MG63 (cell line): ENCODE measurements at regions not wholly inside any gene's neighbourhood (a gene's known extent, or its start where the extent isn't known, plus 50 kb on each side); places are given as distances from the start of the nearest gene placed in this dataset.
"Not testable (repeated sequence)": the region's sequence is repeated elsewhere in the genome, so short reads cannot be mapped to it uniquely, and the experiment has no call there.

Source experiments
- DNase-seq: peaks from one replicate; pipeline ENCODE4 v3.0.0-alpha.2; 2020
- H3K27me3 ChIP-seq: fragments of 250-450 bp; sonication (Bioruptor Pico); 2 replicates; pipeline ENCODE4 v1.5.1; 2020; ENCODE audit warnings: mild to moderate bottlenecking, moderate library complexity
- H3K36me3 ChIP-seq: fragments of 250-450 bp; sonication (Bioruptor Pico); 2 replicates; pipeline ENCODE4 v1.5.1; 2020; ENCODE audit warnings: mild to moderate bottlenecking, moderate library complexity
- H3K4me3 ChIP-seq: fragments of 250-450 bp; sonication (Bioruptor Pico); 2 replicates; pipeline ENCODE4 v1.5.1; 2020; ENCODE audit warnings: mild to moderate bottlenecking, moderate library complexity
- H3K9me3 ChIP-seq: fragments of 250-450 bp; sonication (Bioruptor Pico); 2 replicates; pipeline ENCODE4 v1.5.1; 2020; ENCODE audit warnings: mild to moderate bottlenecking, moderate library complexity

DNA sequence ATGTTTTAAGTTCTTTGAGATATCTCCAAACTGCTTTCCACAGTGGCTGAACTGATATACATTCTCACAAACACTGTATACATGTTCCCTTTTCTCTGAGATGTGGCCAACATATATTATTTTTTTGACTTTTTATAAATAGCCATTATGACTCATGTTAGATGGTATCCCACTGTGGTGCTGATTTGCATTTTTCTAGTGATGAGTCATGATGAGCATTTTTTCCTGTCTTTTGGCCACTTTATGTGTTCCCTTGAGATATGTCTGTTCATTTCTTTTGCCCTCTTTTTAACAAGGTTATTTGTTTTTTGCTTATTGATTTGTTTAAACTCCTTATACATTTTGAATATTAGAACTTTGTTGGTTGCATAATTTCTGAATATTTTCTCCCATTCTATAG, 1055.1 kb downstream of the NXPH1 start:
- no peak for DNase-seq
- Histone ChIP-seq H3K4me3 (no peak overlapping the region), H3K27me3 (no peaks in the 10 kb centered on the region), H3K36me3 (no peaks in the 10 kb centered on the region), H3K9me3 (peaks cover 2% of the 10 kb centered on the region; the same call in 1 of the 2 replicates)

DNA sequence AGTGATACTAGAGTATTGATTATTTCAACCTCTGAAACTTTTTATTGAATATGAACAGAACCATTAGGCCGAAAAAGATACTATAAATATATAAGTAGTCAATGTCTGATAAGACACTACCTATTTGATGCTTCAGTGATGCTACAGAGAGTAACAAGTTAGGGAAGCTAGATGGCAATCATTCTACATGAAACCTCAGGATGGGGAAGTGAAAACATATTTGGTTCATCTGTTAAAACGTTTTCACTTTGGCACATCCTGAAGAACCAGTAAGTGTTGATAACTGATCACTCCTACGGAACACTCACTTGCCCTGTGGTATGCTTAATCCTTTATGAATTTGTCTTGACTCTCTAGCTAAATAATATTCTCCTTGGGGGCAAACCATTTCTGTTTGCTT, 1064.9 kb downstream of the NXPH1 start:
- no peak for DNase-seq
- Histone ChIP-seq H3K4me3 (no peak overlapping the region), H3K9me3 (no peaks in the 10 kb centered on the region), H3K27me3 (no peaks in the 10 kb centered on the region), H3K36me3 (no peaks in the 10 kb centered on the region)

DNA sequence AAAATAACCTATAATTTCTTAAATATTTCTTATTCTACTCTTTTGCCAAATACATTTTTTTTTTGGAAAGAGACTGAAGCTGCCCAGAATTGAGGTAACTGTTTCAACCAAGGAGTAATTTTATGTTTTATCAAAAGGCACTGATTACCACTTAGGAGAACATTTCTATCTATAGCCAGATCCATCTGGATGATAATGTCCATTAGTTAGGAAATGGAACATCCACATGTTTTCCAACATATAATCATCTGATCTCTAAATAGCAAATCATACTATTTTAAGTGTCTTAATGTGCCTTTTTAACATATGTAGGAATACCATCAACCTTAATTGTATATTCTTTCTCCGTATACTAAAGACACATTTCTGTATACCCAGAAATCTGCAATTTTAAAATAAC, 1068.9 kb downstream of the NXPH1 start:
- Histone ChIP-seq H3K4me3 (no peak overlapping the region), H3K36me3 (no peaks in the 10 kb centered on the region), H3K9me3 (no peaks in the 10 kb centered on the region), H3K27me3 (no peaks in the 10 kb centered on the region; the same call in 1 of the 2 replicates)
- DNase-seq: no peak

DNA sequence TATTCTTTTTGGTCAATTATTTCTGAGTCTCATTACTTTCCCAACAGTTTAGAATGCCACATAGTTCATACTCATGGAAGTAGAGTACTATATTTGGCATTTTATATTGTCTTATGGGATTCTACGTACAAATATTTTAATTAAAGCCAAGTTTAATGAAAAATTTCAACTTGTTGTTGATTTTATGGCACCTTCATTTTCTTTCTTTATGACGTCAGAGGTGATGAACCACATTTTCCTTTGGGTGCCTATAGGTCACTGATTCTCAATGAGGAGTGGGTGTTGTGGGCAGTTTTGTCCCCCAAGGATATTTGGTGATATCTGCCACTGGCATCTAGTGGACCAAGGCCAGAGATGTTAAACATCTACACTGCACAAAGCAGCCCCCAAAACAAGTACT, 1071.3 kb downstream of the NXPH1 start:
- no peaks in the 10 kb centered on the region for H3K36me3 ChIP-seq
- no peak overlapping the region for H3K4me3 ChIP-seq
- no peaks in the 10 kb centered on the region for H3K9me3 ChIP-seq
- no peaks in the 10 kb centered on the region; the same call in 1 of the 2 replicates for H3K27me3 ChIP-seq
- DNase-seq: no peak

DNA sequence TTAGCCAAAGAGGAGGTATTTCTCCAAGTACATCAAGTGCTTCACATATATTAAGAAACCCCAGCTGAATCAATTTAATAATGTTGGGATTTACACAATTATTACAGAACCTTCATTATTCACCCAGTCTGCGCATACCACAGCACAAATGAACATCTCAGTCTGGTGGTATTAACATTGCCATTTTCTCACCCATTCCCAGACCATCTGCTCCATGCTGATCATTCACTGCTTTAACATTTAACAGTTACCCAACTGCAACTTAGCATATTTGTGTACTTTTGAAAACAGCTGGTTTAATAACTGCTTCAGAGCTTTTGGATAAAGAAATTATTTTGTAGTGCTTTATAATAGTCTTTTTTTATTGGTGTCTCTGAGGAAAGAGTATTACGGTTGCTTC, 1072.1 kb downstream of the NXPH1 start:
- no peaks in the 10 kb centered on the region; the same call in 1 of the 2 replicates for H3K27me3 ChIP-seq
- no peak overlapping the region for H3K4me3 ChIP-seq
- no peaks in the 10 kb centered on the region for H3K36me3 ChIP-seq
- DNase-seq: no peak
- no peaks in the 10 kb centered on the region for H3K9me3 ChIP-seq

DNA sequence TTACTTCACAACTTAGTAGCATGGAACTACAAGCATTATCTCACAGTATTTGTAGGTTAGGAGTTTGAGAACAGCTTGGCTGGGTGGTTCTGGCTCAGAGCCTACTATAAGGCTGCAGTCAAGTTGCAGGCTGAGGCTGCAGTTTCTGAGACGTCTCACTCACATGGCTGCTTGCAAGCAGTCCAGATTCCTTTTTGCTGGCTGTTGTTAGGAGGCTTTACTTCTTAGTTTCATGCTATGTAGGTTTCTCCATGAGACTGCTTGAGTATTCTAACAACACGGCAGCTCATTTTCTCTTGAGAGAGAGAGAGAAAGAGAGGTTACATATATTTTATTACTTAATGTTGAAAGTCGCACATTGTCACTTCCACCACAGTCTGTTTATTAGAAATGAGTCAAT, 1073.9 kb downstream of the NXPH1 start:
- H3K27me3 ChIP-seq: no peaks in the 10 kb centered on the region; the same call in 1 of the 2 replicates
- no peaks in the 10 kb centered on the region for H3K36me3 ChIP-seq
- DNase-seq: no peak
- H3K4me3 ChIP-seq: no peak overlapping the region
- no peaks in the 10 kb centered on the region for H3K9me3 ChIP-seq

DNA sequence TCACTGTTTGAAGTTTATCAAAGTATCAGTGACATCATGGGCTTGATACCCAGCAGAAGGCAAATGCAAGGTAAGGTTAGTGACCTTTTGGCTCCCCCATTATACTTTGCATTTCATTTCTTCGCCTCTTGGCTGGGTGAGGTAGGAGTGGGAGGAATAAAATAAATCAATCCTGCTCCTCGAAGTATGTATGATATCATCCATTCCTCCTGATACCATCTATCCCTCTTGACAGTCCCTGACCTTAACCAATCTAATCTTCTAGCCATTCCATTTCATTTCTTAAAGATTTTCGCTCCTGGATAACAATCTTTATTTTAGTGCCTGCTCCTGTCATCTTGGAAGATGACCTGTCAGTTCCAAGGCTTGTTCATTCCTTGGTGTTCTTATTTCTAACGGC, 1083.3 kb downstream of the NXPH1 start:
- H3K4me3 ChIP-seq: no peak overlapping the region
- no peaks in the 10 kb centered on the region for H3K36me3 ChIP-seq
- no peaks in the 10 kb centered on the region for H3K27me3 ChIP-seq
- H3K9me3 ChIP-seq: no peaks in the 10 kb centered on the region
- no peak for DNase-seq

DNA sequence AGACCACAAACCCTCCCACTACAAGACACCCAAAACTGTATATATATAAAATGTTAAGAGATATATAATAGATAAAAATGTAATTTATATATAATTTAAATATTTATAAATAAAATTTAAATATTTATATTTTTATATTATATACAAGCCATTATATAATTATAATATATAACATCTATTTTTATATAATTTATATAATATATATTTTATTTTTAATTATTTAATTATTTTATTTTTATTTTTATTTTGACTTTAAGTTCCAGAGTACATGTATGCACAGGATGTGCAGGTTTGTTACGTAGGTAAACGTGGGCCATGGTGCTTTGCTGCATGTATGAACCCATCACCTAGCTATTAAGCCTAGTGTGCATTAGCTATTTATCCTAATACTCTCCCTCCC, 1090.2 kb downstream of the NXPH1 start:
- Histone ChIP-seq H3K9me3 (no peaks in the 10 kb centered on the region), H3K36me3 (no peaks in the 10 kb centered on the region), H3K4me3 (no peak overlapping the region), H3K27me3 (no peaks in the 10 kb centered on the region)
- no peak for DNase-seq

DNA sequence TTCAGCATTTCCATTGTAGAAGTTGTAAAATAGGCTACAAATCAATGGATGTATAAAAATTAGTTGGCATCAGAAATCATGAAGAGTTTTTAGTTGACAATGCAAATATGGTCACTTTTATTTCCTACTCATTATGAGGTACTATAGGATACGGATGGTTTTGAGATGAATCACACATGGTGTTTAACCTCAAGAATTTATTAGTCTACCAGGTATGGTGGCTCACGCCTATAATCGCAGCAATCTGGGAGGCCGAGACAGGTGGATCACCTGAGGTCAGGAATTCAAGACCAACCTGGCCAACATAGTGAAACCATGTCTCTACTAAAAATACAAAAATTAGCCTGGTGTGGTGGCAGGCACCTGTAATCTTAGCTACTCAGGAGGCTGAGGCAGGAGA, 1119.0 kb downstream of the NXPH1 start:
- not testable (repeated sequence) for DNase-seq, H3K27me3 ChIP-seq, H3K36me3 ChIP-seq, H3K9me3 ChIP-seq, H3K4me3 ChIP-seq

DNA sequence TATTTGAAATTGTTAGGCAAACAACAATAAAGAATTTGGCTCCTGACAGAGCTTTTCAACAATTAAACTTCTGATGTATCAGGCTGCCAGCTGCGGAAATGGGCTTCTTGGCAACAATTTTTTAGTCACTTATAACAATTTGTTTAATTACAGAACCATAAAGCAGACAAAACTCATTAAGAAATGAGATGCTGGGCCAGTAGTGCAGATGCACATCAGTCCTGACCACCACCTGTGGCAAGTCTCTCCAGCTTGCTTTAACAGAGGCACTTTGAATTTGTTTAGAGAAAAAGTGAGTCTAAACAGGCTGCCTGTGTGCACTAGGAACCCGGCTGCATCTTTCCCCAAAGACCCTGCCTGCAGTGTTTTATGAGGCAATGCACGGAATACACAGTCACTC, 1124.4 kb downstream of the NXPH1 start:
- Histone ChIP-seq H3K9me3 (no peaks in the 10 kb centered on the region), H3K4me3 (no peak overlapping the region), H3K27me3 (no peaks in the 10 kb centered on the region), H3K36me3 (no peaks in the 10 kb centered on the region)
- DNase-seq: no peak

DNA sequence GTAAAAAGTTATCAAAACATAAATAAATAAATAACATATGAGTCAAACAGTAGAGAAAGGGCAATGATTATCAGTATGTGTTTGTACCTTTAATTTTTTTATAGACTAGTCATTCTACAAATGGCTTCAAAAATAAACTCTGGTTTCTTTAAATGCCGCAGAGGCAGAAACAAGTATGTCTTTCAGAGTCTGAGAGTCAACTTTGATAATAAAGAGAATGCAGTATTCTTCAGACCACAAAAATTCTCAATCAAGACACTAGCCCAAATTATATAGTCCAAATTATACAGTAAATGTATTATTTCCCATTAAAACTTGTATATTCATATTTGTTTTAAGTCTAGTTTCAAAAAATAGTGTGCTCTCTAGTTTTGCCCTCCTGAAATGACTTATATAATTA, 1142.3 kb downstream of the NXPH1 start:
- H3K4me3 ChIP-seq: no peak overlapping the region
- no peak for DNase-seq
- H3K36me3 ChIP-seq: no peaks in the 10 kb centered on the region
- no peaks in the 10 kb centered on the region for H3K27me3 ChIP-seq
- no peaks in the 10 kb centered on the region for H3K9me3 ChIP-seq

DNA sequence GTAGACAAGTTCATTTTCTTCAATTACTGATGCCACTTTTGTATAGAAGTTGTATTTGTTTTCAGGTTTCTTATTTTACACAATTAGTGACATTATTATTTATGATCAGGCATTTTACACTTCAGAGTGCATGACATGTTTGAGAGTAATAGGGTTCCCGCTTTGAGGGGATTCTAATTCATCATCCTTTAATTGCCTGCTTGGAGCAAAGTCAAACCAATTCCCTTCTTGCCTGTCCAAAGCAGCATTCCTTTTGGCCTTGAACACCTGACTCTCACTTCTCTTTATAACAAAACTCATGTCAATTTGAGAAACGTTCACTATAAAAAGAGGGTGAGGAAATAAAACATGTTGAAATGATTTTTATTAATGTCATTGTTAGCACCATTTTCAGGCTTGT, 1149.4 kb downstream of the NXPH1 start:
- H3K4me3 ChIP-seq: no peak overlapping the region
- no peaks in the 10 kb centered on the region for H3K36me3 ChIP-seq
- H3K9me3 ChIP-seq: no peaks in the 10 kb centered on the region
- DNase-seq: no peak
- no peaks in the 10 kb centered on the region for H3K27me3 ChIP-seq

DNA sequence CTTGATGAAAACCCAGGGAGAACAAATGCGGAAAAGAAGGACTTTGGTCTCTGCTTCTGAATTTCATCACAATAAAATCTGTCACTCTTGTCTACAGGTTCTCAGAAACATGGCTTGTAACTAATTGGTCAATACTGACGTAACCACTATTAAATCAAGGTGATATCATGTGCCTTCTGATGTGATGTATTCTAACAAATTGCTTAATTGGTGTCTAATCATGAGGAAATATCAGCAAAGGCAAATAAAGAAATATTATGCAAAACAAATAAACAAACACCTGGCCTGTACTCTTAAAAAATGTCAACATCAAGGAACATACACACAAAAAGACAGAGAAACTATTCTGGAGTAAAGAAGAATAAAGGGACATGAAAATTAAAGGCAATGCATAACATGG, 1165.0 kb downstream of the NXPH1 start:
- H3K27me3 ChIP-seq: no peaks in the 10 kb centered on the region
- H3K4me3 ChIP-seq: no peak overlapping the region
- H3K9me3 ChIP-seq: no peaks in the 10 kb centered on the region
- DNase-seq: no peak
- no peaks in the 10 kb centered on the region for H3K36me3 ChIP-seq

DNA sequence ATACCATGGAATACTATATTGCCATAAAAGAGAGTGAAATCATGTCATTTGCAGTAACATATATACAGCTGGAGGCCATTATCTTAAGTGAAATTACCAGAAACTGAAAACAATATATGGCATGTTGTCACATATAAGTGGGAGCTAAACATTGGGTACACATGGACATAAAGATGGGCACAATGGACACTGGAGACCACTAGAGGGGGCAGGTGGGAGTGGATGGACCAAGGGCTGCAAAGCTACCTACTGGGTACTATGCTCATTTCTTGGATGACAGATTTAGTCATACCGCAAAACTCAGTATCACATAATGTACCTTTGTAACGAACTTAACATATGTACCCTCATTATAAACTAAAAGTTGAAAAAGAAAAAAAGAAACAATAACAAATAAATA, 1167.6 kb downstream of the NXPH1 start:
- H3K36me3 ChIP-seq: no peaks in the 10 kb centered on the region
- no peaks in the 10 kb centered on the region for H3K27me3 ChIP-seq
- no peak overlapping the region for H3K4me3 ChIP-seq
- H3K9me3 ChIP-seq: no peaks in the 10 kb centered on the region
- no peak for DNase-seq

DNA sequence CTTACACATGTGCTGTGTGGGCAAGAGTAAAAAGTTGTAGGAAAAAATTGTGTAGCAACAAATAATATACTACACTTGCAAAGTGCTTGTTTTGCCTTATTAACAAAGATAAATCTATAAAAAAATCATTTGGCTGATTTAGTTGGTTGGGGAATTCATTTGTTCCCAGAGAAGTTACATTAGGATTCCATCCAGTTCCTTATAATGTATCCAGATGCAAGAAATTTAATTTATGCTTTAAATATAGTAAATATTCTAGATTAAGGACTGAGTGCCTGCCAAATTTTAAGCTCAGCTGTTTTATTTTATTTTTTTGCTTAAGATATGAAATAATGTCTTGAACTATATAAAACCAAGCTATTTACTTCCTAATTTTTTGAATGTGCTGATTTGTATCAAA, 1169.9 kb downstream of the NXPH1 start:
- Histone ChIP-seq H3K36me3 (no peaks in the 10 kb centered on the region), H3K9me3 (no peaks in the 10 kb centered on the region), H3K27me3 (no peaks in the 10 kb centered on the region), H3K4me3 (no peak overlapping the region)
- no peak for DNase-seq

DNA sequence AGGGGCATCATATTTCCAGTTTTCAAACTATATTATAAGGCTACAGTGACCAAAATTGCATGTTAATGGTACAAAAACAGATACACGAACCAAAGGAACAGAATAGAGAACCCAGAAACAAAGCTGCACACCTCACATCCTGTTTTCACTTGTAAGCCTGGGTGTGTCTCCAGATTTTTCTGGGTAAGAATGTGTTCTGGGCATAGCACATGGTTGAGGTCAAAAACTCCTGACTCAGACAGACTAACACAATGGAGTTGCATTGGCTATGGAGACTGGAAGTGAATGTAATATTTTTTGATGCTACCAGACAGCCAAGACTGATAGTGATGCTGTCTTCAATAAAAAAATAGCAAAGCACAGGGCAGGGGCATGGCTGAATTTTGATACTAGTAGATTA, 1175.2 kb downstream of the NXPH1 start:
- H3K27me3 ChIP-seq: no peaks in the 10 kb centered on the region
- no peak for DNase-seq
- H3K36me3 ChIP-seq: no peaks in the 10 kb centered on the region
- no peak overlapping the region for H3K4me3 ChIP-seq
- H3K9me3 ChIP-seq: no peaks in the 10 kb centered on the region

DNA sequence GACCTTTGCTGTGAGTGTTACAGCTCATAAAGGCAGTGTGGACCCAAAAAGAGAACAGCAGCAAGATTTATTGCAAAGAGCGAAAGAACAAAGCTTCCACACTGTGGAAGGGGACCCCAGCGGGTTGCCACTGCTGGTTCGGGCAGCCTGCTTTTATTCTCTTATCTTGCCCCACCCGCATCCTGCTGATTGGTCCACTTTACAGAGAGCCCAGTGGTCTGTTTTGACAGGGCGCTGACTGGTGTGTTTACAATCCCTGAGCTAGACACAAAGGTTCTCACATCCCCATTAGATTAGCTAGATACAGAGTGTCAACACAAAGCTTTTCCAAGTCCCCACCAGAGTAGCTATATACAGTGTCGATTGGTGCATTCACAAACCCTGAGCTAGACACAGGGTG, 1187.5 kb downstream of the NXPH1 start:
- not testable (repeated sequence) for H3K4me3 ChIP-seq, DNase-seq, H3K36me3 ChIP-seq, H3K27me3 ChIP-seq, H3K9me3 ChIP-seq

DNA sequence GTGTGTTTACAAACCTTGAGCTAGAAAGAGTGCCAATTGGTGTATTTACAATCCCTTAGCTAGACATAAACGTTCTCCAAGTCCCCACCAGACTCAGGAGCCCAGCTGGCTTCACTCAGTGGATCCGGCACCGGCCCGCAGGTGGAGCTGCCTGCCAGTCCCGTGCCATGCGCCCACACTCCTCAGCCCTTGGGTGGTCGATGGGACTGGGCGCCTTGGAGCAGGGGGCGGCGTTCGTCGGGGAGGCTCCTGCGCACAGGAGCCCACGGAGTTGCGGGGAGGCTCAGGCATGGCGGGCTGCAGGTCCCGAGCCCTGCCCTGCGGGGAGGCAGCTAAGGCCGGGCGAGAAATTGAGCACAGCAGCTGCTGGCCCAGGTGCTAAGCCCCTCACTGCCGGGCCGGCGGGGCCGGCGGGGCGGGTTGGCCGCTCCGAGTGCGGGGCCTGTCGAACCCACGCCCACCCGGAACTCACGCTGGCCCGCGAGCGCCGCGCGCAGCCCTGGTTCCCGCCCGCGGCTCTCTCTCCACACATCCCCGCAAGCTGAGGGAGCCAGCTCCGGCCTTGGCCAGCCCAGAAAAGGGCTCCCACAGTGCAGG, 1188.0 kb downstream of the NXPH1 start:
- H3K9me3 ChIP-seq, H3K27me3 ChIP-seq, H3K36me3 ChIP-seq, H3K4me3 ChIP-seq, DNase-seq: not testable (repeated sequence)

DNA sequence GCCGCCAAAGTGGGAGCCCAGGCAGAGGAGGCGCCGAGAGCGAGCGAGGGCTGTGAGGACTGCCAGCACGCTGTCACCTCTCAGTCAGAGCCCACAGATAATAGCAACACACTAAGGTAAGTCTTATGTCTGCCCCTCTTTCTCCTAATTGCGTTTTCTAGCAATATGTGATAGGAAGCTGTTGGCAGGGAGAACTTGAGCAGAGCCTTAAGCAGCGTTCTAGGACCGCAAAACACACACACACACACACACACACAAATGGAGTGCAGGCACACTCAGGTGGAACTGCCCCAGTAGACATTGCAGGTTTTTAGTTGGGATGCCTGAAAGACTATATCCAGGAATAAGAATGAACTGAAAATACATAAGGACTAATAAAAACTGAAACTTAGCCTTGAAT, 1188.5 kb downstream of the NXPH1 start:
- DNase-seq: no peak

More for the DNA sequence above, 1188.5 kb downstream of the NXPH1 start:
- H3K36me3 ChIP-seq: no peaks in the 10 kb centered on the region
- no peaks in the 10 kb centered on the region for H3K27me3 ChIP-seq
- no peaks in the 10 kb centered on the region for H3K9me3 ChIP-seq
- H3K4me3 ChIP-seq: no peak overlapping the region
